Karpas-422 (cell line): ENCODE measurements at regions not wholly inside any gene's neighbourhood (a gene's known extent, or its start where the extent isn't known, plus 50 kb on each side); places are given as distances from the start of the nearest gene placed in this dataset.
"Not testable (repeated sequence)": the region's sequence is repeated elsewhere in the genome, so short reads cannot be mapped to it uniquely, and the experiment has no call there.

Source experiments
- DNase-seq: peaks from one replicate; pipeline ENCODE4 v3.0.0-alpha.2; 2015
- H2AFZ ChIP-seq: fragments of 200-600 bp; sonication (generic); 2 replicates; pipeline ENCODE4 v1.6.1; 2014; ENCODE audit warnings: antibody characterized with exemption, low read length, mixed read lengths
- H3K27ac ChIP-seq: fragments of 200-600 bp; sonication (generic); 2 replicates; pipeline ENCODE4 v1.5.1; 2014; ENCODE audit warnings: mild to moderate bottlenecking, low read length, moderate library complexity
- H3K27me3 ChIP-seq: fragments of 200-600 bp; sonication (generic); 2 replicates; pipeline ENCODE4 v1.6.1; 2014; ENCODE audit warnings: low read length, mixed read lengths
- H3K36me3 ChIP-seq: fragments of 200-600 bp; sonication (generic); 2 replicates; pipeline ENCODE4 v1.6.1; 2014; ENCODE audit warnings: low read length, mixed read lengths; ENCODE audit not compliant: insufficient read depth
- H3K4me1 ChIP-seq: fragments of 200-600 bp; sonication (generic); 2 replicates; pipeline ENCODE4 v1.6.1; 2014; ENCODE audit warnings: mild to moderate bottlenecking, low read length, mixed read lengths
- H3K4me2 ChIP-seq: fragments of 200-600 bp; sonication (generic); 2 replicates; pipeline ENCODE4 v1.6.1; 2014; ENCODE audit warnings: low read length, low read depth, mild to moderate bottlenecking; ENCODE audit not compliant: poor library complexity, severe bottlenecking
- H3K4me3 ChIP-seq: fragments of 200-600 bp; sonication (generic); 2 replicates; pipeline ENCODE4 v1.5.1; 2014; ENCODE audit warnings: mild to moderate bottlenecking, antibody characterized with exemption, low read length, mixed read lengths
- H3K79me2 ChIP-seq: fragments of 200-600 bp; sonication (generic); 2 replicates; pipeline ENCODE4 v1.6.1; 2014; ENCODE audit warnings: mild to moderate bottlenecking, low read length, mixed read lengths
- H3K9ac ChIP-seq: fragments of 200-600 bp; sonication (generic); 2 replicates; pipeline ENCODE4 v1.6.0; 2014; ENCODE audit warnings: low read length
- H3K9me2 ChIP-seq: fragments of 200-600 bp; sonication (generic), shearing (Covaris generic); replicated peaks from 2 replicates; pipeline ENCODE4 v1.6.0; 2014; ENCODE audit warnings: mild to moderate bottlenecking, low read length, moderate library complexity; ENCODE audit not compliant: insufficient read depth
- H3K9me3 ChIP-seq: fragments of 300-700, 200-600 bp; sonication (generic); 2 replicates; pipeline ENCODE4 v1.6.1; 2014; ENCODE audit warnings: low read length, mixed read lengths
- H4K20me1 ChIP-seq: fragments of 200-600 bp; sonication (generic); 2 replicates; pipeline ENCODE4 v1.6.1; 2014; ENCODE audit warnings: mild to moderate bottlenecking, antibody characterized with exemption, low read length, low read depth; ENCODE audit not compliant: insufficient read depth

- peaks cover 54% of the 10 kb centered on the region for H3K9me3 ChIP-seq
- not testable (repeated sequence) for H3K27me3 ChIP-seq, H4K20me1 ChIP-seq, H3K4me3 ChIP-seq, H3K9me2 ChIP-seq, H3K9ac ChIP-seq, H3K4me2 ChIP-seq, H3K79me2 ChIP-seq, DNase-seq, H3K36me3 ChIP-seq, H3K27ac ChIP-seq, H2AFZ ChIP-seq, H3K4me1 ChIP-seq
Measured at GRCh38 chr2:82737965-82738364, 1721.1 kb downstream of the SUCLG1 start.

DNA sequence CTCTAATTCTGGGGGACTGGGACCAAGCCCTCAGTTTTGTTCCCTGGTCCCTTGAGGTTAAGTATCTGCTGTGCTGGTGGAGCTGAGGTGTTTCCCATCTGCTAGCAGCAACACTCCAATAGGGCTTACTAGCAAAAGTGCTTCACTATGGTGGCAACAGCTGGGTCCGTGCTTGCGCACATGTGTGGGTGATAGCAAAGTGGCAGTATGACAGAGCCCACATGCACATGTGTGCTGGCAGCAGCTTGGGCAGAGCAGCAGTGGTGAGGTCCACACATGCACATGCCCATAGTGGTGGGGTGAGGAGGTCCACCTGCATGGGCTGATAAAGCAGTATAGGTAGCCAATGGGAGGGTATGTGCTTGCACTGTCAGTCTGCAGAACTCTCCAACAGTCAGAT is 1723.7 kb downstream of the SUCLG1 start:
- H2AFZ ChIP-seq, result no peak overlapping the region
- no peak for DNase-seq
- no peaks in the 10 kb centered on the region for H3K36me3 ChIP-seq
- H3K79me2 ChIP-seq, result no peaks in the 10 kb centered on the region
- no peak overlapping the region for H3K9ac ChIP-seq
- no peaks in the 10 kb centered on the region for H4K20me1 ChIP-seq
- no peaks in the 10 kb centered on the region for H3K9me2 ChIP-seq
- H3K4me2 ChIP-seq, result no peak overlapping the region
- peaks cover 52% of the 10 kb centered on the region for H3K9me3 ChIP-seq
- no peak overlapping the region for H3K27ac ChIP-seq
- no peaks in the 10 kb centered on the region for H3K4me1 ChIP-seq
- H3K27me3 ChIP-seq, result no peaks in the 10 kb centered on the region
- no peak overlapping the region for H3K4me3 ChIP-seq

DNA sequence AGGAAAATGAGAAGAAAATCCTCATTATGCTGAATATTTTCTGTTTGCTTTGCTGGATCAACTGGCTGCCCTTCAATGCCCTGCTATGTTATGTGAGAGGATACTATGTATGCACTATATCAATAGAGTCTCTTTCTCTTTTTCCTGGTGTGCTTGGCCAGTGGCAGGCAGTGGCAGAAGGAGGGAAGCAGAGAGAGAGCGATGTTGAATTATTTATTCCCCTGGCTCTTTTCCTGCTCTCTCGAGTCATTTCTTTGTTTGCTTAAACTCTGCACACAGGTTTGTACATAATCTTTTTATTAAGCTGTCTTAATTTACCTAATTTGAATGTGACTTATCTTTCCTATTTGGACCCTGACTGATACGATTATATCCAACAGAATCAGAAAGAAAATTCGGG is 1727.3 kb downstream of the SUCLG1 start:
- Histone ChIP-seq H3K4me3 (no peak overlapping the region), H3K9ac (no peak overlapping the region), H3K36me3 (no peaks in the 10 kb centered on the region), H4K20me1 (no peaks in the 10 kb centered on the region), H3K79me2 (no peaks in the 10 kb centered on the region), H3K4me2 (no peak overlapping the region), H3K27me3 (no peaks in the 10 kb centered on the region), H3K4me1 (no peaks in the 10 kb centered on the region), H3K9me2 (no peaks in the 10 kb centered on the region), H3K9me3 (peaks cover 62% of the 10 kb centered on the region), H2AFZ (no peak overlapping the region), H3K27ac (no peak overlapping the region)
- no peak for DNase-seq

- Histone ChIP-seq H3K27ac (no peak overlapping the region), H3K79me2 (no peaks in the 10 kb centered on the region), H3K4me1 (no peaks in the 10 kb centered on the region), H3K9me3 (peaks cover 59% of the 10 kb centered on the region), H3K36me3 (no peaks in the 10 kb centered on the region), H3K4me3 (no peak overlapping the region), H3K27me3 (no peaks in the 10 kb centered on the region), H4K20me1 (no peaks in the 10 kb centered on the region), H2AFZ (no peak overlapping the region), H3K9me2 (no peaks in the 10 kb centered on the region), H3K9ac (no peak overlapping the region), H3K4me2 (no peak overlapping the region)
- DNase-seq, result no peak
Measured at GRCh38 chr2:82730811-82731210, 1728.3 kb downstream of the SUCLG1 start.

- H3K36me3 ChIP-seq, result no peaks in the 10 kb centered on the region
- no peaks in the 10 kb centered on the region for H3K79me2 ChIP-seq
- no peaks in the 10 kb centered on the region for H3K9me2 ChIP-seq
- H3K9ac ChIP-seq, result no peak overlapping the region
- no peak overlapping the region for H2AFZ ChIP-seq
- no peaks in the 10 kb centered on the region for H4K20me1 ChIP-seq
- H3K4me2 ChIP-seq, result no peak overlapping the region
- H3K27ac ChIP-seq, result no peak overlapping the region
- H3K4me1 ChIP-seq, result no peaks in the 10 kb centered on the region
- peaks cover 46% of the 10 kb centered on the region for H3K9me3 ChIP-seq
- H3K27me3 ChIP-seq, result no peaks in the 10 kb centered on the region
- DNase-seq, result no peak
- no peak overlapping the region for H3K4me3 ChIP-seq
Measured at GRCh38 chr2:82728090-82728489, 1731.0 kb downstream of the SUCLG1 start.

GRCh38 chr2:82708681-82709080 is 1750.4 kb downstream of the SUCLG1 start:
- no peaks in the 10 kb centered on the region for H3K36me3 ChIP-seq
- H3K9ac ChIP-seq, result no peak overlapping the region
- no peak overlapping the region for H3K4me2 ChIP-seq
- H3K27me3 ChIP-seq, result no peaks in the 10 kb centered on the region
- H3K9me3 ChIP-seq, result peaks cover 61% of the 10 kb centered on the region
- H3K4me1 ChIP-seq, result no peaks in the 10 kb centered on the region
- H3K9me2 ChIP-seq, result no peaks in the 10 kb centered on the region
- H2AFZ ChIP-seq, result no peak overlapping the region
- no peak overlapping the region for H3K4me3 ChIP-seq
- H3K79me2 ChIP-seq, result no peaks in the 10 kb centered on the region
- H4K20me1 ChIP-seq, result no peaks in the 10 kb centered on the region
- H3K27ac ChIP-seq, result no peak overlapping the region
- no peak for DNase-seq

GRCh38 chr2:82697231-82697630 is 1761.8 kb downstream of the SUCLG1 start:
- H2AFZ ChIP-seq, result no peak overlapping the region
- no peak for DNase-seq
- no peaks in the 10 kb centered on the region for H3K9me2 ChIP-seq
- no peaks in the 10 kb centered on the region for H3K4me1 ChIP-seq
- H4K20me1 ChIP-seq, result no peaks in the 10 kb centered on the region
- H3K79me2 ChIP-seq, result no peaks in the 10 kb centered on the region
- H3K9me3 ChIP-seq, result peaks cover 23% of the 10 kb centered on the region
- H3K36me3 ChIP-seq, result no peaks in the 10 kb centered on the region
- no peaks in the 10 kb centered on the region for H3K27me3 ChIP-seq
- no peak overlapping the region for H3K4me2 ChIP-seq
- no peak overlapping the region for H3K27ac ChIP-seq
- no peak overlapping the region for H3K9ac ChIP-seq
- no peak overlapping the region for H3K4me3 ChIP-seq

GRCh38 chr2:82694431-82694830 is 1764.6 kb downstream of the SUCLG1 start:
- Histone ChIP-seq H4K20me1 (no peaks in the 10 kb centered on the region), H3K27ac (no peak overlapping the region), H3K4me3 (no peak overlapping the region), H3K4me2 (no peak overlapping the region), H2AFZ (no peak overlapping the region), H3K9ac (no peak overlapping the region), H3K36me3 (no peaks in the 10 kb centered on the region), H3K27me3 (no peaks in the 10 kb centered on the region), H3K9me2 (no peaks in the 10 kb centered on the region), H3K79me2 (no peaks in the 10 kb centered on the region), H3K9me3 (peaks cover 34% of the 10 kb centered on the region), H3K4me1 (no peaks in the 10 kb centered on the region)
- no peak for DNase-seq
